ENCODE measurements at regions not wholly inside any gene's neighbourhood (a gene's known extent, or its start where the extent isn't known, plus 50 kb on each side); places are given as distances from the start of the nearest gene placed in this dataset.

DNA sequence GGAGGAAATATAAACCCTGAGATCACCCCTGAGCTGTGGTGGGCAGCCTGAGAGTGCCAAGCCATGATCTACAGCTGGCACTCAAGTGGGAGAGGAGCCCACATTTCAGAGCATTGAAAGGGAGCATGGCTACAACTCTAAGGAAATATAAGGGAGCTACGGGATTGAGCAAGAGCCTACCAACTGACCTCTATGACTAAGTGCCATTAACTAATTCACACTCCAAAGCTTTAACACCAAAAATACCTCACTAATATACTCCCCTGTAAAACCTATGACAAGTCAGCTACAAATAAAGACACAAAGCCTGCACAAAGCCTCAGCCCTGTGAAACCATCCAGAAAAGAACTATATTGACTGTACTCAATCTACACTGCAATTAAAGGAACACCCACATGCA, 286.8 kb upstream of the RPS23 start:
- Histone ChIP-seq H3K27me3 (ENCODE audit: insufficient read depth, low read length, poor library complexity, severe bottlenecking) (no peaks in the 10 kb centered on the region), H3K27ac (ENCODE audit: low read depth, low read length) (no peak overlapping the region), H3K36me3 (ENCODE audit: insufficient read depth, low read length) (no peaks in the 10 kb centered on the region), H3K4me1 (ENCODE audit: insufficient read depth, low read length) (no peaks in the 10 kb centered on the region), H3K9me3 (ENCODE audit: low read length) (no peaks in the 10 kb centered on the region), H3K4me3 (ENCODE audit: low read length) (no peak overlapping the region)
- Mint-ChIP-seq H3K4me3 (no peak overlapping the region), H3K36me3 (peaks cover 0 to 11% (median 0%) of the 10 kb centered on the region in 3 donors), H3K4me1 (no peaks in the 10 kb centered on the region), H3K27ac (no peak overlapping the region), H3K9me3 (no peaks in the 10 kb centered on the region), H3K27me3 (peaks cover 0 to 2% of the 10 kb centered on the region in 2 donors)
- CTCF ChIA-PET, result no interaction called here
- no peak for DNase-seq
- POLR2A ChIA-PET, result no interaction called here

GRCh38 chr5:82563745-82564144, 285.6 kb upstream of the RPS23 start:
- no peaks in the 10 kb centered on the region for H3K27me3 ChIP-seq (ENCODE audit: insufficient read depth, low read length, poor library complexity, severe bottlenecking)
- H3K36me3 Mint-ChIP-seq, result peaks cover 0 to 11% (median 0%) of the 10 kb centered on the region in 3 donors
- no peak overlapping the region for H3K4me3 Mint-ChIP-seq
- CTCF ChIA-PET, result no interaction called here
- H3K27ac Mint-ChIP-seq, result no peak overlapping the region
- no peaks in the 10 kb centered on the region for H3K36me3 ChIP-seq (ENCODE audit: insufficient read depth, low read length)
- H3K4me1 Mint-ChIP-seq, result no peaks in the 10 kb centered on the region
- no peak overlapping the region for H3K4me3 ChIP-seq (ENCODE audit: low read length)
- no peak for DNase-seq
- no peaks in the 10 kb centered on the region for H3K4me1 ChIP-seq (ENCODE audit: insufficient read depth, low read length)
- H3K27me3 Mint-ChIP-seq, result peaks cover 0 to 2% of the 10 kb centered on the region in 2 donors
- POLR2A ChIA-PET, result no interaction called here
- peaks cover 0 to 2% (median 0%) of the 10 kb centered on the region in 5 donors for H3K9me3 Mint-ChIP-seq
- no peaks in the 10 kb centered on the region for H3K9me3 ChIP-seq (ENCODE audit: low read length)
- no peak overlapping the region for H3K27ac ChIP-seq (ENCODE audit: low read depth, low read length)

- Histone ChIP-seq H3K36me3 (ENCODE audit: insufficient read depth, low read length) (no peaks in the 10 kb centered on the region), H3K9me3 (ENCODE audit: low read length) (no peaks in the 10 kb centered on the region), H3K27me3 (ENCODE audit: insufficient read depth, low read length, poor library complexity, severe bottlenecking) (no peaks in the 10 kb centered on the region), H3K4me3 (ENCODE audit: low read length) (no peak overlapping the region), H3K27ac (ENCODE audit: low read depth, low read length) (no peak overlapping the region), H3K4me1 (ENCODE audit: insufficient read depth, low read length) (no peaks in the 10 kb centered on the region)
- ChIA-PET CTCF (no interaction called here), POLR2A (no interaction called here)
- H3K36me3 Mint-ChIP-seq, result peaks cover 0 to 16% (median 0%) of the 10 kb centered on the region in 3 donors
- H3K27ac Mint-ChIP-seq, result no peak overlapping the region
- no peak for DNase-seq
- peaks cover 0 to 6% (median 3%) of the 10 kb centered on the region in 5 donors for H3K9me3 Mint-ChIP-seq
- no peak overlapping the region for H3K4me3 Mint-ChIP-seq
- peaks cover 0 to 2% of the 10 kb centered on the region in 2 donors for H3K27me3 Mint-ChIP-seq
- no peaks in the 10 kb centered on the region for H3K4me1 Mint-ChIP-seq
These were observed 284.6 kb upstream of the RPS23 start for GRCh38 chr5:82562696-82563240.

GRCh38 chr5:82561797-82562196, 283.6 kb upstream of the RPS23 start:
- ChIA-PET CTCF (no interaction called here), POLR2A (no interaction called here)
- Mint-ChIP-seq H3K4me1 (no peaks in the 10 kb centered on the region), H3K27me3 (no peaks in the 10 kb centered on the region), H3K4me3 (no peak overlapping the region), H3K9me3 (peaks cover 0 to 12% (median 3%) of the 10 kb centered on the region in 5 donors), H3K27ac (no peak overlapping the region), H3K36me3 (peaks cover 0 to 22% (median 0%) of the 10 kb centered on the region in 3 donors)
- Histone ChIP-seq H3K27ac (ENCODE audit: low read depth, low read length) (no peak overlapping the region), H3K27me3 (ENCODE audit: insufficient read depth, low read length, poor library complexity, severe bottlenecking) (no peaks in the 10 kb centered on the region), H3K9me3 (ENCODE audit: low read length) (no peaks in the 10 kb centered on the region), H3K4me3 (ENCODE audit: low read length) (no peak overlapping the region), H3K4me1 (ENCODE audit: insufficient read depth, low read length) (no peaks in the 10 kb centered on the region), H3K36me3 (ENCODE audit: insufficient read depth, low read length) (no peaks in the 10 kb centered on the region)
- no peak for DNase-seq

DNA sequence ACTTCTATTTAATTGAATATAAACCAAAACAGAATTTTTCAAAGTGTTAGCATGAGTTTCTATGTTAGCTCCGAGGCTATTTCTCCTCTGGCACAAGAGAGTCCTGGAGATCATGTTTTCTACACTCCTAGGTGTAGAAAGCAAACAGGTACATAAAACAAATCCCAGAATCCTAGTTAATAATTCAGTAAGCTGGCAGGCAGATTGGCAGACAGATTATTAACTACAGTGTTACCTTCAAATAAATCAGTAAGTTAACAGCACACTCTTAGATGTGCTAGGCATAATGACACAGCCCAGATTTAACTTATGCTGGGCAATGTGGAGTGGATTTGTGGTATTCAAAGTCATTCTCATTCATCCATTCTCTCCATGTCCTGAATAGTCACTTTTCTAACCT, 282.8 kb upstream of the RPS23 start:
- Mint-ChIP-seq H3K4me3 (no peak overlapping the region), H3K4me1 (no peaks in the 10 kb centered on the region), H3K9me3 (peaks cover 0 to 12% (median 3%) of the 10 kb centered on the region in 5 donors), H3K36me3 (peaks cover 0 to 22% (median 0%) of the 10 kb centered on the region in 3 donors), H3K27me3 (no peaks in the 10 kb centered on the region), H3K27ac (no peak overlapping the region)
- Histone ChIP-seq H3K4me3 (ENCODE audit: low read length) (no peak overlapping the region), H3K27ac (ENCODE audit: low read depth, low read length) (no peak overlapping the region), H3K36me3 (ENCODE audit: insufficient read depth, low read length) (no peaks in the 10 kb centered on the region), H3K4me1 (ENCODE audit: insufficient read depth, low read length) (no peaks in the 10 kb centered on the region), H3K9me3 (ENCODE audit: low read length) (no peaks in the 10 kb centered on the region), H3K27me3 (ENCODE audit: insufficient read depth, low read length, poor library complexity, severe bottlenecking) (no peaks in the 10 kb centered on the region)
- ChIA-PET CTCF (no interaction called here), POLR2A (no interaction called here)
- DNase-seq, result no peak

GRCh38 chr5:82560561-82560960, 282.4 kb upstream of the RPS23 start:
- DNase-seq, result no peak
- Mint-ChIP-seq H3K4me1 (no peaks in the 10 kb centered on the region), H3K9me3 (peaks cover 0 to 12% (median 3%) of the 10 kb centered on the region in 5 donors), H3K27ac (no peak overlapping the region), H3K4me3 (no peak overlapping the region), H3K36me3 (peaks cover 0 to 22% (median 0%) of the 10 kb centered on the region in 3 donors), H3K27me3 (no peaks in the 10 kb centered on the region)
- Histone ChIP-seq H3K27me3 (ENCODE audit: insufficient read depth, low read length, poor library complexity, severe bottlenecking) (no peaks in the 10 kb centered on the region), H3K4me1 (ENCODE audit: insufficient read depth, low read length) (no peaks in the 10 kb centered on the region), H3K27ac (ENCODE audit: low read depth, low read length) (no peak overlapping the region), H3K4me3 (ENCODE audit: low read length) (no peak overlapping the region), H3K9me3 (ENCODE audit: low read length) (no peaks in the 10 kb centered on the region), H3K36me3 (ENCODE audit: insufficient read depth, low read length) (no peaks in the 10 kb centered on the region)
- ChIA-PET POLR2A (no interaction called here), CTCF (no interaction called here)

DNA sequence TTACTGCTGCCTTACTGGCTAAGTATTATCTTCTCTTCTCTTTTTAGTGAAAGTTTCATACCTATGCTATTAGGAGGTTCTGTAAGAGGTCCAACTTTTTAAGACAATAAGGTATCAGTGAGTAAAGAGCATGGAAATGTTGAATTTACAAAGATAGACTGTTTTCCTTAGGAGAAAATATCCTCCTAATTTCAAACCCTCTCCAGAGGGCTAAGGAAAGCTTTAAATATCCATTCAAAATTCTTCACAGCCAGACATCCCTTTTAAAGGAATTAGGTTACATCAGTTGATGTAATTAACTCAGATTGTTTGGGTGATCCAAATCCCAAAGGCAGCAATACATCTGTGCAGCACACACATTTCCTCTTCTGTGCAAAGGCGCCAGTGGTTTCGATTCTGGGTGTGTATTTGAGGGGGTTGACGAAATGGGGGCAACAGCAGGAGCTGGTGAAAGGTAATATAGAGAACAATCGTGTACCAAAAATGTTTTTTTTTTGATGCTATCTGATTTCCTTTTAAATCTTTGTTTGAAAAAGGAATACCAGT, 273.8 kb upstream of the RPS23 start:
- Mint-ChIP-seq H3K27ac (no peak overlapping the region), H3K36me3 (no peaks in the 10 kb centered on the region), H3K9me3 (peaks cover 0 to 3% (median 0%) of the 10 kb centered on the region in 5 donors), H3K4me3 (no peak overlapping the region), H3K4me1 (no peaks in the 10 kb centered on the region), H3K27me3 (no peaks in the 10 kb centered on the region)
- Histone ChIP-seq H3K4me3 (ENCODE audit: low read length) (no peak overlapping the region), H3K27me3 (ENCODE audit: insufficient read depth, low read length, poor library complexity, severe bottlenecking) (no peaks in the 10 kb centered on the region), H3K4me1 (ENCODE audit: insufficient read depth, low read length) (no peaks in the 10 kb centered on the region), H3K9me3 (ENCODE audit: low read length) (no peaks in the 10 kb centered on the region), H3K36me3 (ENCODE audit: insufficient read depth, low read length) (no peaks in the 10 kb centered on the region), H3K27ac (ENCODE audit: low read depth, low read length) (no peak overlapping the region)
- DNase-seq, result no peak
- ChIA-PET CTCF (no interaction called here), POLR2A (no interaction called here)

GRCh38 chr5:82551192-82551591, 273.0 kb upstream of the RPS23 start:
- Histone ChIP-seq H3K4me1 (ENCODE audit: insufficient read depth, low read length) (no peaks in the 10 kb centered on the region), H3K27ac (ENCODE audit: low read depth, low read length) (no peak overlapping the region), H3K27me3 (ENCODE audit: insufficient read depth, low read length, poor library complexity, severe bottlenecking) (no peaks in the 10 kb centered on the region), H3K36me3 (ENCODE audit: insufficient read depth, low read length) (no peaks in the 10 kb centered on the region), H3K4me3 (ENCODE audit: low read length) (no peak overlapping the region), H3K9me3 (ENCODE audit: low read length) (no peaks in the 10 kb centered on the region)
- Mint-ChIP-seq H3K4me3 (no peak overlapping the region), H3K9me3 (peaks cover 0 to 3% (median 0%) of the 10 kb centered on the region in 5 donors), H3K27ac (peak overlapping the region in 1 of 8 donors; percentile 65), H3K36me3 (no peaks in the 10 kb centered on the region), H3K27me3 (peaks cover 0 to 2% of the 10 kb centered on the region in 2 donors), H3K4me1 (no peaks in the 10 kb centered on the region)
- ChIA-PET CTCF (no interaction called here), POLR2A (no interaction called here)
- DNase-seq, result no peak

Data from CD8-positive, alpha-beta memory T cell (primary cell).